ENCODE measurements at regions not wholly inside any gene's neighbourhood (a gene's known extent, or its start where the extent isn't known, plus 50 kb on each side); places are given as distances from the start of the nearest gene placed in this dataset.
"Not testable (repeated sequence)": the region's sequence is repeated elsewhere in the genome, so short reads cannot be mapped to it uniquely, and the experiment has no call there.

DNA sequence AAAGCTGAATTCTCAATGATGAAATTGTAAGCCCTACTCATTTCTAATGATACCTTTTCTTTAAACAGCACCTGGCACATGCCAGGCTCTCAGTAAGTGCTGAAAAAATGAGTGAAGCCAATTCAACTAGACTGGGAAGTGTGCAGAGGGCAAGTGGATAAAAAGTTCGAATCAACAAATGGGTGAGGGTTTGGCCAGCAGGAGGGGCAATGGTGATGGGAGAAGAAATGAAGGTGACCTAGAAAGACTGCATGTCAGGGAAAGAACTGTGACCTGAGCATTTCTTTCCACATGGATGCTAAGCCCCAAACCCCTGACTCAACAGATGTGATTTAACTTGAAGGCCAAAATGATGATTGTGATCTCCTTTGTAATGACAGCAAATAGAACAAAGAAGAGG is 54.6 kb downstream of the DKK1 start:
- Histone ChIP-seq H3K4me3 (no peak overlapping the region), H3K36me3 (ENCODE audit: control insufficient read depth in 4 of 4, insufficient read depth in 4 of 4, low read length in 4 of 4) (no peaks in the 10 kb centered on the region), H3K9ac (ENCODE audit: insufficient read depth in 1 of 2, low read length in 2 of 2) (no peak overlapping the region), H3K27me3 (ENCODE audit: control insufficient read depth in 3 of 3, insufficient read depth in 3 of 3, low read length in 2 of 3) (no peaks in the 10 kb centered on the region), H3K9me3 (ENCODE audit: control insufficient read depth in 4 of 4, insufficient read depth in 3 of 4, low read length in 3 of 4) (no peaks in the 10 kb centered on the region), H3K27ac (ENCODE audit: low read depth in 1 of 2, low read length in 1 of 2) (no peak overlapping the region), H3K4me1 (ENCODE audit: control insufficient read depth in 5 of 5, insufficient read depth in 5 of 5, low read length in 5 of 5) (no peaks in the 10 kb centered on the region)
- no peak for DNase-seq
- no peak for ATAC-seq (ENCODE audit: insufficient read depth, low FRiP score)
- 69 to 73% methylated on average over 1 of the region's 1 CpG for WGBS, 2 donors
- TF ChIP-seq, protein P1, sequence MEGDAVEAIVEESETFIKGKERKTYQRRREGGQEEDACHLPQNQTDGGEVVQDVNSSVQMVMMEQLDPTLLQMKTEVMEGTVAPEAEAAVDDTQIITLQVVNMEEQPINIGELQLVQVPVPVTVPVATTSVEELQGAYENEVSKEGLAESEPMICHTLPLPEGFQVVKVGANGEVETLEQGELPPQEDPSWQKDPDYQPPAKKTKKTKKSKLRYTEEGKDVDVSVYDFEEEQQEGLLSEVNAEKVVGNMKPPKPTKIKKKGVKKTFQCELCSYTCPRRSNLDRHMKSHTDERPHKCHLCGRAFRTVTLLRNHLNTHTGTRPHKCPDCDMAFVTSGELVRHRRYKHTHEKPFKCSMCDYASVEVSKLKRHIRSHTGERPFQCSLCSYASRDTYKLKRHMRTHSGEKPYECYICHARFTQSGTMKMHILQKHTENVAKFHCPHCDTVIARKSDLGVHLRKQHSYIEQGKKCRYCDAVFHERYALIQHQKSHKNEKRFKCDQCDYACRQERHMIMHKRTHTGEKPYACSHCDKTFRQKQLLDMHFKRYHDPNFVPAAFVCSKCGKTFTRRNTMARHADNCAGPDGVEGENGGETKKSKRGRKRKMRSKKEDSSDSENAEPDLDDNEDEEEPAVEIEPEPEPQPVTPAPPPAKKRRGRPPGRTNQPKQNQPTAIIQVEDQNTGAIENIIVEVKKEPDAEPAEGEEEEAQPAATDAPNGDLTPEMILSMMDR (IDR thresholded peaks at IDR 0.05; ENCODE audit: control extremely low read depth, extremely low read depth): no peak

DNA sequence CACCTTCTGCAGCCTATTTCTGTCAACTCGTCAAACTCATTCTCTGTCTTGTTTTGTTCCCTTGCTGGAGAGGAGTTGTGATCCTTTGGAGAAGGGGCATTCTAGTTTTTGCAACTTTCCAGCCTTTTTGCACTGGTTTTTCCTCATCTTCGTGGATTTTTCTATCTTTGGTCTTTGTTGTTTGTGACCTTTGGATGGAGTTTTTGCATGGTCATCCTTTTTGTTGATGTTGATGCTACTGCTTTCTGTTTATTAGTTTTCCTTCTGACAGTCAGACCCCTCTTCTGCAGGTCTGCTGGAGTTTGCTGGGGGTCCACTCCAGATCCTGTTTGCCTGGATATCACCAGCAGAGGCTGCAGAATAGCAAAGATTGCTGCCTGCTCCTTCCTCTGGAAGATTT is 60.1 kb downstream of the DKK1 start:
- H3K9me3 ChIP-seq (ENCODE audit: control insufficient read depth in 4 of 4, insufficient read depth in 3 of 4, low read length in 3 of 4); H3K9ac ChIP-seq (ENCODE audit: insufficient read depth in 1 of 2, low read length in 2 of 2); H3K4me3 ChIP-seq; H3K27ac ChIP-seq (ENCODE audit: low read depth in 1 of 2, low read length in 1 of 2); H3K27me3 ChIP-seq (ENCODE audit: control insufficient read depth in 3 of 3, insufficient read depth in 3 of 3, low read length in 2 of 3); H3K36me3 ChIP-seq (ENCODE audit: control insufficient read depth in 4 of 4, insufficient read depth in 4 of 4, low read length in 4 of 4); H3K4me1 ChIP-seq (ENCODE audit: control insufficient read depth in 5 of 5, insufficient read depth in 5 of 5, low read length in 5 of 5); ATAC-seq (ENCODE audit: insufficient read depth, low FRiP score); DNase-seq: not testable (repeated sequence)
- 63 to 70% methylated on average over 2 of the region's 2 CpGs for WGBS, 2 donors

DNA sequence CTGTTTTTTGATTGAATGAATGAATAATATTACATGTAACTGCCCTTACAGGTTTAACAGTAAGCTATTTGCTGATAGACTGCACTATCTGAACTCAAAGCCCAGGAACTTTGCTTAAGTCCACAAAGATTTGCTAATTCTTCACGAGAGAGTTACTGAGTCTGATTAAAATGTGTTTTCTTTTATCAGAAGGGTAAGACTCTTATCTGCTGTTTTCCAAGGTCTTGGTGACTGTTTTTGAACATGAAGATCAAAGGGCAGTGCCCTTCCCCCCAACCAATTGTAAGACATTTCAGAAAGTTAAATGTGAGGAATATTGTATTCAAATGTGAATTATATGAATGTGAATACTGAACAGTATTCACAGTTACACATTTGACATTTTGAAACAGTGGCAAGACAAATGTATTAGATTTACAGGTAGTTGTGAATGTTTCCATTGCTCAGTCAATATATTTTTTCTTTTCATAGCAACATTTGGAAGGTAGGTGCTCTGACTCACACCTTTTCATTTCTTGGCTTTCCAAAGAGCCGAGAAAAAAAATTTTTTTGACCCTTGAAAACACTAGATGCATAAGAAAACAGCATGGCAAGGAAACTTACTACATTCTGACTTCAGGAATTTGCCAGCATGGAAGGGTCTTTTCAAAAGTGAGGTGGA is 62.7 kb downstream of the DKK1 start:
- Histone ChIP-seq H3K27ac (ENCODE audit: low read depth in 1 of 2, low read length in 1 of 2) (no peak overlapping the region), H3K27me3 (ENCODE audit: control insufficient read depth in 3 of 3, insufficient read depth in 3 of 3, low read length in 2 of 3) (no peaks in the 10 kb centered on the region), H3K9ac (ENCODE audit: insufficient read depth in 1 of 2, low read length in 2 of 2) (no peak overlapping the region), H3K9me3 (ENCODE audit: control insufficient read depth in 4 of 4, insufficient read depth in 3 of 4, low read length in 3 of 4) (peaks cover 0 to 6% (median 3%) of the 10 kb centered on the region in 4 donors), H3K4me3 (no peak overlapping the region), H3K36me3 (ENCODE audit: control insufficient read depth in 4 of 4, insufficient read depth in 4 of 4, low read length in 4 of 4) (no peaks in the 10 kb centered on the region), H3K4me1 (ENCODE audit: control insufficient read depth in 5 of 5, insufficient read depth in 5 of 5, low read length in 5 of 5) (no peaks in the 10 kb centered on the region)
- ATAC-seq (ENCODE audit: insufficient read depth, low FRiP score) (no peak), DNase-seq (peak in 1 of 3 donors; percentile 6)
- 41 to 56% methylated on average over 2 of the region's 2 CpGs for WGBS, 2 donors
- TF ChIP-seq, protein P1 (IDR thresholded peaks at IDR 0.05; ENCODE audit: control extremely low read depth, extremely low read depth): no peak

DNA sequence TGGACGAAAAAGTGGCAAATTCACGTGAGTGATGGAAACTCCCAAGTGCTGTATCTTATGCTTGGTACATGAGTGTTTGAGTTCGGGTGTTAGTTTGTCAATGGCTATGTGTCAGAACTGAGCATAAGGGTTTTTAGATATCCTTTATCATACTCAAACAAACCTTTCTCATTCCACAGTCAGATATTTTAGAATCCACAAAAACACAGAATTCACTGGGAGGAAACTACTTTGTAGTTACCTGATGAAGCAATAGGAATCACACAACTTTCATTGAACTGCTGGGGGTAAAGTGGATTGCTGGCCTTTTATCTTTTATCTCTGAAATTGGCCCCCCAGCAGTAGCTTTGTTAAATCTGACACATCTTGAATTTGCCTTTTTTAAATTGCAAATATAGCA is 64.0 kb downstream of the DKK1 start:
- H3K4me3 ChIP-seq: no peak overlapping the region
- H3K36me3 ChIP-seq (ENCODE audit: control insufficient read depth in 4 of 4, insufficient read depth in 4 of 4, low read length in 4 of 4): no peaks in the 10 kb centered on the region
- 45 to 67% methylated on average over 3 of the region's 3 CpGs for WGBS, 2 donors
- no peak overlapping the region for H3K27ac ChIP-seq (ENCODE audit: low read depth in 1 of 2, low read length in 1 of 2)
- no peak overlapping the region for H3K9ac ChIP-seq (ENCODE audit: insufficient read depth in 1 of 2, low read length in 2 of 2)
- DNase-seq (no peak), ATAC-seq (ENCODE audit: insufficient read depth, low FRiP score) (no peak)
- no peaks in the 10 kb centered on the region for H3K27me3 ChIP-seq (ENCODE audit: control insufficient read depth in 3 of 3, insufficient read depth in 3 of 3, low read length in 2 of 3)
- H3K9me3 ChIP-seq (ENCODE audit: control insufficient read depth in 4 of 4, insufficient read depth in 3 of 4, low read length in 3 of 4): peaks cover 0 to 6% (median 3%) of the 10 kb centered on the region in 4 donors
- no peaks in the 10 kb centered on the region for H3K4me1 ChIP-seq (ENCODE audit: control insufficient read depth in 5 of 5, insufficient read depth in 5 of 5, low read length in 5 of 5)
- TF ChIP-seq, protein P1 (IDR thresholded peaks at IDR 0.05; ENCODE audit: control extremely low read depth, extremely low read depth): no peak

Data from lung (tissue), 11 donors.